ENCODE measurements at regions not wholly inside any gene's neighbourhood (a gene's known extent, or its start where the extent isn't known, plus 50 kb on each side); places are given as distances from the start of the nearest gene placed in this dataset.

- intact Hi-C loops (cut with DNase I) = no loop called here
- H3K36me3 ChIP-seq = no peaks in the 10 kb centered on the region
- no peak overlapping the region for H3K4me3 ChIP-seq
- no peaks in the 10 kb centered on the region for H3K4me1 ChIP-seq
- ATAC-seq (no peak), DNase-seq (peak; percentile 10)
- H3K9me3 ChIP-seq = no peaks in the 10 kb centered on the region
- no peak overlapping the region for H3K27ac ChIP-seq
- H3K27me3 ChIP-seq (ENCODE audit: low read depth) = no peaks in the 10 kb centered on the region
- TF ChIP-seq CTCF (IDR thresholded peaks at IDR 0.05) = no peak
These were observed 71.1 kb upstream of the HPCAL1 start for GRCh38 chr2:10231551-10232085.

GRCh38 chr2:10232096-10232815 is 70.4 kb upstream of the HPCAL1 start:
- Histone ChIP-seq H3K4me1 (peaks cover 6% of the 10 kb centered on the region), H3K27me3 (ENCODE audit: low read depth) (no peaks in the 10 kb centered on the region), H3K27ac (no peak overlapping the region), H3K4me3 (no peak overlapping the region), H3K9me3 (no peaks in the 10 kb centered on the region), H3K36me3 (no peaks in the 10 kb centered on the region)
- ATAC-seq (no peak), DNase-seq (peak; percentile 37)
- TF ChIP-seq CTCF (IDR thresholded peaks at IDR 0.05) = no peak
- intact Hi-C loops (cut with DNase I) = no loop called here

GRCh38 chr2:10233131-10234012 is 69.3 kb upstream of the HPCAL1 start:
- H3K27me3 ChIP-seq (ENCODE audit: low read depth) = no peaks in the 10 kb centered on the region
- H3K4me1 ChIP-seq = peaks cover 14% of the 10 kb centered on the region
- intact Hi-C loops (cut with DNase I) = no loop called here
- H3K9me3 ChIP-seq = no peaks in the 10 kb centered on the region
- H3K4me3 ChIP-seq = no peak overlapping the region
- no peak overlapping the region for H3K27ac ChIP-seq
- DNase-seq (peak; percentile 1), ATAC-seq (no peak)
- TF ChIP-seq CTCF (IDR thresholded peaks at IDR 0.05) = no peak
- H3K36me3 ChIP-seq = no peaks in the 10 kb centered on the region

GRCh38 chr2:10234013-10234306 is 68.7 kb upstream of the HPCAL1 start:
- peaks cover 16% of the 10 kb centered on the region for H3K4me1 ChIP-seq
- ATAC-seq (no peak), DNase-seq (no peak)
- TF ChIP-seq CTCF (IDR thresholded peaks at IDR 0.05) = no peak
- H3K27me3 ChIP-seq (ENCODE audit: low read depth) = no peaks in the 10 kb centered on the region
- H3K36me3 ChIP-seq = no peaks in the 10 kb centered on the region
- intact Hi-C loops (cut with DNase I) = no loop called here
- no peaks in the 10 kb centered on the region for H3K9me3 ChIP-seq
- no peak overlapping the region for H3K4me3 ChIP-seq
- no peak overlapping the region for H3K27ac ChIP-seq

GRCh38 chr2:10234409-10235094 is 68.2 kb upstream of the HPCAL1 start:
- TF ChIP-seq CTCF (IDR thresholded peaks at IDR 0.05) = no peak
- Histone ChIP-seq H3K4me1 (peaks cover 16% of the 10 kb centered on the region), H3K27me3 (ENCODE audit: low read depth) (no peaks in the 10 kb centered on the region), H3K9me3 (no peaks in the 10 kb centered on the region), H3K4me3 (no peak overlapping the region), H3K27ac (no peak overlapping the region), H3K36me3 (no peaks in the 10 kb centered on the region)
- ATAC-seq = no peak
- intact Hi-C loops (cut with DNase I) = no loop called here
- DNase-seq = peak; percentile 31
